ENCODE measurements at regions not wholly inside any gene's neighbourhood (a gene's known extent, or its start where the extent isn't known, plus 50 kb on each side); places are given as distances from the start of the nearest gene placed in this dataset.

DNA sequence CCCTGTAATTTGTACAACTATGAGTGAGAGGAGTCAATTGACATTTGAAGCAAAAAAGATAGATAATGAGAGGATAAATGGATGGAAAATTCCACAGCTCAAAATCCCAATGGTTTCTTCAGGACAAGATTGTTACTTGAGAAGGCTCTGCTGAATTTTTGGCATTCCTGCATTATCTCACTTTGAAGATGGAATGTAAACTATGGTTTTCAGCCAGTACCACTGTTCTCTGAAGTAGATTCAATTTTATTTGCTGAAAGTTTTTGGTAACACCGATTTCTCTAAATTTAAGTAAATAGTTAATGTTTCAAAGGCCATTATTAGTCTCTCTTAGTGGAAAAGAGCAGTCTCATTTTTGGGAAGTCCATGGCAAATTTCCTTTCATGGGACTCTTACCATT, 121.9 kb upstream of the SLC38A2 start (continued):
- TF ChIP-seq, protein P1, sequence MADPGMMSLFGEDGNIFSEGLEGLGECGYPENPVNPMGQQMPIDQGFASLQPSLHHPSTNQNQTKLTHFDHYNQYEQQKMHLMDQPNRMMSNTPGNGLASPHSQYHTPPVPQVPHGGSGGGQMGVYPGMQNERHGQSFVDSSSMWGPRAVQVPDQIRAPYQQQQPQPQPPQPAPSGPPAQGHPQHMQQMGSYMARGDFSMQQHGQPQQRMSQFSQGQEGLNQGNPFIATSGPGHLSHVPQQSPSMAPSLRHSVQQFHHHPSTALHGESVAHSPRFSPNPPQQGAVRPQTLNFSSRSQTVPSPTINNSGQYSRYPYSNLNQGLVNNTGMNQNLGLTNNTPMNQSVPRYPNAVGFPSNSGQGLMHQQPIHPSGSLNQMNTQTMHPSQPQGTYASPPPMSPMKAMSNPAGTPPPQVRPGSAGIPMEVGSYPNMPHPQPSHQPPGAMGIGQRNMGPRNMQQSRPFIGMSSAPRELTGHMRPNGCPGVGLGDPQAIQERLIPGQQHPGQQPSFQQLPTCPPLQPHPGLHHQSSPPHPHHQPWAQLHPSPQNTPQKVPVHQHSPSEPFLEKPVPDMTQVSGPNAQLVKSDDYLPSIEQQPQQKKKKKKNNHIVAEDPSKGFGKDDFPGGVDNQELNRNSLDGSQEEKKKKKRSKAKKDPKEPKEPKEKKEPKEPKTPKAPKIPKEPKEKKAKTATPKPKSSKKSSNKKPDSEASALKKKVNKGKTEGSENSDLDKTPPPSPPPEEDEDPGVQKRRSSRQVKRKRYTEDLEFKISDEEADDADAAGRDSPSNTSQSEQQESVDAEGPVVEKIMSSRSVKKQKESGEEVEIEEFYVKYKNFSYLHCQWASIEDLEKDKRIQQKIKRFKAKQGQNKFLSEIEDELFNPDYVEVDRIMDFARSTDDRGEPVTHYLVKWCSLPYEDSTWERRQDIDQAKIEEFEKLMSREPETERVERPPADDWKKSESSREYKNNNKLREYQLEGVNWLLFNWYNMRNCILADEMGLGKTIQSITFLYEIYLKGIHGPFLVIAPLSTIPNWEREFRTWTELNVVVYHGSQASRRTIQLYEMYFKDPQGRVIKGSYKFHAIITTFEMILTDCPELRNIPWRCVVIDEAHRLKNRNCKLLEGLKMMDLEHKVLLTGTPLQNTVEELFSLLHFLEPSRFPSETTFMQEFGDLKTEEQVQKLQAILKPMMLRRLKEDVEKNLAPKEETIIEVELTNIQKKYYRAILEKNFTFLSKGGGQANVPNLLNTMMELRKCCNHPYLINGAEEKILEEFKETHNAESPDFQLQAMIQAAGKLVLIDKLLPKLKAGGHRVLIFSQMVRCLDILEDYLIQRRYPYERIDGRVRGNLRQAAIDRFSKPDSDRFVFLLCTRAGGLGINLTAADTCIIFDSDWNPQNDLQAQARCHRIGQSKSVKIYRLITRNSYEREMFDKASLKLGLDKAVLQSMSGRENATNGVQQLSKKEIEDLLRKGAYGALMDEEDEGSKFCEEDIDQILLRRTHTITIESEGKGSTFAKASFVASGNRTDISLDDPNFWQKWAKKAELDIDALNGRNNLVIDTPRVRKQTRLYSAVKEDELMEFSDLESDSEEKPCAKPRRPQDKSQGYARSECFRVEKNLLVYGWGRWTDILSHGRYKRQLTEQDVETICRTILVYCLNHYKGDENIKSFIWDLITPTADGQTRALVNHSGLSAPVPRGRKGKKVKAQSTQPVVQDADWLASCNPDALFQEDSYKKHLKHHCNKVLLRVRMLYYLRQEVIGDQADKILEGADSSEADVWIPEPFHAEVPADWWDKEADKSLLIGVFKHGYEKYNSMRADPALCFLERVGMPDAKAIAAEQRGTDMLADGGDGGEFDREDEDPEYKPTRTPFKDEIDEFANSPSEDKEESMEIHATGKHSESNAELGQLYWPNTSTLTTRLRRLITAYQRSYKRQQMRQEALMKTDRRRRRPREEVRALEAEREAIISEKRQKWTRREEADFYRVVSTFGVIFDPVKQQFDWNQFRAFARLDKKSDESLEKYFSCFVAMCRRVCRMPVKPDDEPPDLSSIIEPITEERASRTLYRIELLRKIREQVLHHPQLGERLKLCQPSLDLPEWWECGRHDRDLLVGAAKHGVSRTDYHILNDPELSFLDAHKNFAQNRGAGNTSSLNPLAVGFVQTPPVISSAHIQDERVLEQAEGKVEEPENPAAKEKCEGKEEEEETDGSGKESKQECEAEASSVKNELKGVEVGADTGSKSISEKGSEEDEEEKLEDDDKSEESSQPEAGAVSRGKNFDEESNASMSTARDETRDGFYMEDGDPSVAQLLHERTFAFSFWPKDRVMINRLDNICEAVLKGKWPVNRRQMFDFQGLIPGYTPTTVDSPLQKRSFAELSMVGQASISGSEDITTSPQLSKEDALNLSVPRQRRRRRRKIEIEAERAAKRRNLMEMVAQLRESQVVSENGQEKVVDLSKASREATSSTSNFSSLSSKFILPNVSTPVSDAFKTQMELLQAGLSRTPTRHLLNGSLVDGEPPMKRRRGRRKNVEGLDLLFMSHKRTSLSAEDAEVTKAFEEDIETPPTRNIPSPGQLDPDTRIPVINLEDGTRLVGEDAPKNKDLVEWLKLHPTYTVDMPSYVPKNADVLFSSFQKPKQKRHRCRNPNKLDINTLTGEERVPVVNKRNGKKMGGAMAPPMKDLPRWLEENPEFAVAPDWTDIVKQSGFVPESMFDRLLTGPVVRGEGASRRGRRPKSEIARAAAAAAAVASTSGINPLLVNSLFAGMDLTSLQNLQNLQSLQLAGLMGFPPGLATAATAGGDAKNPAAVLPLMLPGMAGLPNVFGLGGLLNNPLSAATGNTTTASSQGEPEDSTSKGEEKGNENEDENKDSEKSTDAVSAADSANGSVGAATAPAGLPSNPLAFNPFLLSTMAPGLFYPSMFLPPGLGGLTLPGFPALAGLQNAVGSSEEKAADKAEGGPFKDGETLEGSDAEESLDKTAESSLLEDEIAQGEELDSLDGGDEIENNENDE (IDR thresholded peaks at IDR 0.05; ENCODE audit: insufficient replicate concordance, low read length), result peak; percentile 80
- TF ChIP-seq SP4 (IDR thresholded peaks at IDR 0.05; ENCODE audit: low read length) (no peak), CEBPB (IDR thresholded peaks at IDR 0.05; ENCODE audit: low read depth, low read length) (no peak)
- TF ChIP-seq, protein P2, sequence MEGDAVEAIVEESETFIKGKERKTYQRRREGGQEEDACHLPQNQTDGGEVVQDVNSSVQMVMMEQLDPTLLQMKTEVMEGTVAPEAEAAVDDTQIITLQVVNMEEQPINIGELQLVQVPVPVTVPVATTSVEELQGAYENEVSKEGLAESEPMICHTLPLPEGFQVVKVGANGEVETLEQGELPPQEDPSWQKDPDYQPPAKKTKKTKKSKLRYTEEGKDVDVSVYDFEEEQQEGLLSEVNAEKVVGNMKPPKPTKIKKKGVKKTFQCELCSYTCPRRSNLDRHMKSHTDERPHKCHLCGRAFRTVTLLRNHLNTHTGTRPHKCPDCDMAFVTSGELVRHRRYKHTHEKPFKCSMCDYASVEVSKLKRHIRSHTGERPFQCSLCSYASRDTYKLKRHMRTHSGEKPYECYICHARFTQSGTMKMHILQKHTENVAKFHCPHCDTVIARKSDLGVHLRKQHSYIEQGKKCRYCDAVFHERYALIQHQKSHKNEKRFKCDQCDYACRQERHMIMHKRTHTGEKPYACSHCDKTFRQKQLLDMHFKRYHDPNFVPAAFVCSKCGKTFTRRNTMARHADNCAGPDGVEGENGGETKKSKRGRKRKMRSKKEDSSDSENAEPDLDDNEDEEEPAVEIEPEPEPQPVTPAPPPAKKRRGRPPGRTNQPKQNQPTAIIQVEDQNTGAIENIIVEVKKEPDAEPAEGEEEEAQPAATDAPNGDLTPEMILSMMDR (IDR thresholded peaks at IDR 0.05; ENCODE audit: control extremely low read depth in 1 of 3, insufficient read depth in 1 of 3, low read depth in 1 of 3, low read length in 3 of 3), result no peak
